Gastroesophageal sphincter (tissue), 3 donors: ENCODE measurements at regions not wholly inside any gene's neighbourhood (a gene's known extent, or its start where the extent isn't known, plus 50 kb on each side); places are given as distances from the start of the nearest gene placed in this dataset.

Source experiments
- EP300 ChIP-seq: sonication (generic); formaldehyde crosslinking; IDR thresholded peaks from one replicate; pipeline ENCODE4 v1.6.1; 2017; ENCODE audit warnings: antibody characterized with exemption, mild to moderate bottlenecking
- POLR2A ChIP-seq, 2 donors: fragments of 450-650 bp; IDR thresholded peaks; one replicate each; pipeline ENCODE4 v1.6.1; 2017; ENCODE audit warnings: antibody characterized with exemption in 2 of 2, mild to moderate bottlenecking in 2 of 2, moderate library complexity in 1 of 2
- POLR2AphosphoS5 ChIP-seq: sonication (generic); formaldehyde crosslinking; IDR thresholded peaks from one replicate; pipeline ENCODE4 v1.6.1; 2017; ENCODE audit warnings: antibody characterized with exemption
- TF ChIP-seq, protein P1 (sequence below), 4 experiments: fragments of 200-600 bp in 2 of 4; fragments of 450-650 bp in 2 of 4; sonication (generic) in 1 of 4; IDR thresholded peaks; one replicate each; pipeline ENCODE4 v1.5.1; 2017 to 2019; ENCODE audit warnings: antibody characterized with exemption in 4 of 4, mild to moderate bottlenecking in 2 of 4, moderate library complexity in 2 of 4

- TF ChIP-seq, protein P1, sequence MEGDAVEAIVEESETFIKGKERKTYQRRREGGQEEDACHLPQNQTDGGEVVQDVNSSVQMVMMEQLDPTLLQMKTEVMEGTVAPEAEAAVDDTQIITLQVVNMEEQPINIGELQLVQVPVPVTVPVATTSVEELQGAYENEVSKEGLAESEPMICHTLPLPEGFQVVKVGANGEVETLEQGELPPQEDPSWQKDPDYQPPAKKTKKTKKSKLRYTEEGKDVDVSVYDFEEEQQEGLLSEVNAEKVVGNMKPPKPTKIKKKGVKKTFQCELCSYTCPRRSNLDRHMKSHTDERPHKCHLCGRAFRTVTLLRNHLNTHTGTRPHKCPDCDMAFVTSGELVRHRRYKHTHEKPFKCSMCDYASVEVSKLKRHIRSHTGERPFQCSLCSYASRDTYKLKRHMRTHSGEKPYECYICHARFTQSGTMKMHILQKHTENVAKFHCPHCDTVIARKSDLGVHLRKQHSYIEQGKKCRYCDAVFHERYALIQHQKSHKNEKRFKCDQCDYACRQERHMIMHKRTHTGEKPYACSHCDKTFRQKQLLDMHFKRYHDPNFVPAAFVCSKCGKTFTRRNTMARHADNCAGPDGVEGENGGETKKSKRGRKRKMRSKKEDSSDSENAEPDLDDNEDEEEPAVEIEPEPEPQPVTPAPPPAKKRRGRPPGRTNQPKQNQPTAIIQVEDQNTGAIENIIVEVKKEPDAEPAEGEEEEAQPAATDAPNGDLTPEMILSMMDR (IDR thresholded peaks at IDR 0.05) = no peak
- no peak for TF ChIP-seq EP300
- no peak for TF ChIP-seq POLR2AphosphoS5
- no peak for TF ChIP-seq POLR2A (IDR thresholded peaks at IDR 0.05)
Measured at GRCh38 chr9:129290606-129291005, 112.5 kb upstream of the IER5L start.
